ENCODE measurements at regions not wholly inside any gene's neighbourhood (a gene's known extent, or its start where the extent isn't known, plus 50 kb on each side); places are given as distances from the start of the nearest gene placed in this dataset.

GRCh38 chr5:38634568-38635369 lies 78.3 kb upstream of the LIFR start:
- H3K27me3 Mint-ChIP-seq: peaks cover 3% of the 10 kb centered on the region
- no peak overlapping the region for H3K4me3 Mint-ChIP-seq
- H3K4me1 Mint-ChIP-seq (ENCODE audit: low read depth): no peaks in the 10 kb centered on the region
- intact Hi-C loops (cut with micrococcal nuclease): no loop called here
- peaks cover 41% of the 10 kb centered on the region for H3K9me3 Mint-ChIP-seq
- no peak overlapping the region for H3K27ac Mint-ChIP-seq
- H3K36me3 Mint-ChIP-seq (ENCODE audit: low read depth): no peaks in the 10 kb centered on the region

- Mint-ChIP-seq H3K36me3 (ENCODE audit: low read depth) (no peaks in the 10 kb centered on the region), H3K27me3 (peaks cover 5% of the 10 kb centered on the region), H3K27ac (no peak overlapping the region), H3K9me3 (peaks cover 22% of the 10 kb centered on the region), H3K4me1 (ENCODE audit: low read depth) (no peaks in the 10 kb centered on the region), H3K4me3 (no peak overlapping the region)
- intact Hi-C loops (cut with micrococcal nuclease): no loop called here
Measured at GRCh38 chr5:38636626-38637025, 80.2 kb upstream of the LIFR start.

- H3K4me3 Mint-ChIP-seq: no peak overlapping the region
- no peaks in the 10 kb centered on the region for H3K4me1 Mint-ChIP-seq (ENCODE audit: low read depth)
- H3K27ac Mint-ChIP-seq: no peak overlapping the region
- no peaks in the 10 kb centered on the region for H3K36me3 Mint-ChIP-seq (ENCODE audit: low read depth)
- intact Hi-C loops (cut with micrococcal nuclease): no loop called here
- peaks cover 11% of the 10 kb centered on the region for H3K9me3 Mint-ChIP-seq
- peaks cover 8% of the 10 kb centered on the region for H3K27me3 Mint-ChIP-seq
Measured at GRCh38 chr5:38638656-38639055, 82.2 kb upstream of the LIFR start.

DNA sequence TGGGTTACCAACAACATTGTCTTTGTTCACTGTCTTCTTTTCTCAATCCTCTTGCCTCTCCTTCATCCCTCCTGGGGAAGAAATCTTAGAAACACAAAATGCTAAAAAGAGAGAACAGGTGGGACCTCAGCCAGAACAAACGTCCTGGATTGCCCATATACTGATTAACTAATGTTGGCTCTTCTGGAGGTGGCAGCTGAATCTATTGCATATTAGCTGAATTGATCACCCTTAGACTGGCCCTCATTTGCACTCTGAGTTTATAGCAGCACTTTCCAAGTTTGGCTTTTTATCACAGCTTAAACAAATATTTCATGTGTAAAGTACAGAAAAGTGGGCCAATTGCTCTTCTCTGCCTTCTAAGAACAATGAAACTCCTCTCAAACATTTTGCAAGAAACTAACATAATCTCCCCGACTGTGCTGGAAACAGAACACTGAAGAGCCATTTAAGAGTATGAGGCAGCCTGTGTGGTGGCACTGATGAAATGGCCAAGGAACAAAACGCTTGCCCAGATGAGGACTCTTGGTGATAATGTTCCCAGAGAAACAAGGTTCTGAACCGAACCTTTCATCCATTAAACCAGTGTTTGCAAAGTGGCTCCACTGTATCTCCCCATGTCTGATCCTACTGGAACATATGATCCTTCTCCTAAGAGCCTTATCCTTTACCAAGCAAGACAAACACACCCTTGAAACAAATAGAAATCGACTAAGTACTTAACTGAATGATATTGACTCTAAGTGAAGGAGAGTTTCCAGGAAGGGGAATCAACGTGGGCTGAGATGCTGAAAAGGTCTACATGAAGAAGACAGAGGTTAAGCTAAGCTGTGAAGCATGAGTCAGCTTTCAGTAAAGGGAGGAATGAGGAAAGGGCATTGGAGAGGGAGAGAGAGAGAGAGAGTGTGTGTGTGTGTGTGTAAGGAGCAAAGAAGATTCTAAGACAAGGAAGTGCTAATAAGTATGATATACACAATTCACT lies 83.2 kb upstream of the LIFR start:
- peaks cover 16% of the 10 kb centered on the region for H3K9me3 Mint-ChIP-seq
- intact Hi-C loops (cut with micrococcal nuclease): no loop called here
- peaks cover 9% of the 10 kb centered on the region for H3K27me3 Mint-ChIP-seq
- H3K27ac Mint-ChIP-seq: no peak overlapping the region
- no peaks in the 10 kb centered on the region for H3K36me3 Mint-ChIP-seq (ENCODE audit: low read depth)
- no peak overlapping the region for H3K4me3 Mint-ChIP-seq
- H3K4me1 Mint-ChIP-seq (ENCODE audit: low read depth): no peaks in the 10 kb centered on the region

- no peak overlapping the region for H3K4me3 Mint-ChIP-seq
Measured at GRCh38 chr5:38641003-38641402, 84.6 kb upstream of the LIFR start.

DNA sequence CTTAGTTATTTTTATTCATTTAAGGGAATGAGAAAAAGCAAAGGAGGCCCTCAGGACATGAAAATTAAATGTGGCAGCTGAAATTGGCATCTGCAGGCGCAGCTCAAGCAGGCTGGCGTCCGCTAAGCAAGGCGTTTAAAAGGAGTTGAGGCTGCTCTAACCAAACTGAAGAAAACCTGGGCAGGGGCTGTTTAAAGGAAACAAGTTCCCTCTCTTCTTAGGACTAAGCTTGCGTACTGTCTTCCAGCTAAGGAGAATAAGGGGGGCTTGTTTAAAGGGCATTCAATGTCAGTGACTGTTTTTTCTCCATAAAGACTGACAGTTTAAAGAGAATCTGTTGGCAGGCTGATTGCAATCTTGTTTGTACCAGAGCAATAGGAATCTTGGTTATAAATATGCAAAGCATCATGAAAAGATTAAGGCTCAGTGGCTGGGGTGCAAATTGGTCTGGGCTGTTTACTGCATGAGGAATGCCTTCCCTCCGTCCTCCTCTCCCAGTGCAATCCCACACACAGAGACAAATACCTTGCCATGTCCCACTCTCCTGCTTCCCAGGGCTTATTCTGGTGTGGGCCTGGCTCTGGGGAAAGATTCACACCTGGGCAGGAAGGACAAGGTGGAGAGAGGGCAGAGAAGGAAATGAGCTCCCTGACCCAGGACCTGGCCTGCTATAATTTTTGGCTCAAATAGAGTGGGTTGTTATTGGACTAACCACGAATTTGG lies 85.9 kb upstream of the LIFR start:
- H3K36me3 Mint-ChIP-seq (ENCODE audit: low read depth): no peaks in the 10 kb centered on the region
- intact Hi-C loops (cut with micrococcal nuclease): no loop called here
- H3K4me1 Mint-ChIP-seq (ENCODE audit: low read depth): no peaks in the 10 kb centered on the region
- H3K27ac Mint-ChIP-seq: no peak overlapping the region
- no peak overlapping the region for H3K4me3 Mint-ChIP-seq
- H3K27me3 Mint-ChIP-seq: peaks cover 9% of the 10 kb centered on the region
- peaks cover 20% of the 10 kb centered on the region for H3K9me3 Mint-ChIP-seq

More at GRCh38 chr5:38641003-38641402, 84.6 kb upstream of the LIFR start:
- Mint-ChIP-seq H3K27ac (no peak overlapping the region), H3K36me3 (ENCODE audit: low read depth) (no peaks in the 10 kb centered on the region), H3K9me3 (peaks cover 20% of the 10 kb centered on the region), H3K4me1 (ENCODE audit: low read depth) (no peaks in the 10 kb centered on the region), H3K27me3 (peaks cover 9% of the 10 kb centered on the region)
- intact Hi-C loops (cut with micrococcal nuclease): no loop called here

DNA sequence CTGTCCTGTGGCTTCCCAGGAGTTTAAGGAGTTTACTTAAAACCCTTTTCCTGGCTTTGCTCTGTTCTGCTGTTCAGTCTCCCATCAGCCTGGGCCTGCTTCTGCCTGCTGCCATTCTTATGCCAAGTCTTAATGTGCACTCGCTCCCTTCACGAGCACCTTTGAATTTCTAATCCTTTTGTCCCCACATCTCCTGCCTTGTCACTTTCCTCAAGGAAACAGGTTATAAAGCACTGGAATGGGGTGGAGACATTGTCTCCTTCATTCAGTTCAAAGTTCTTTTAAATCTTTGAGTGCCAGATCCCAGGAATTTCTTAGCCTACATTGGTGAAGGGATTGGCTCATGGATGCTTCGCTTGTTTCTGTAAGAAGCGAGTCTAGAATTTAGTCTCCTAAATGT lies 87.2 kb upstream of the LIFR start:
- no peak overlapping the region for H3K27ac Mint-ChIP-seq
- H3K4me3 Mint-ChIP-seq: no peak overlapping the region
- no peaks in the 10 kb centered on the region for H3K36me3 Mint-ChIP-seq (ENCODE audit: low read depth)
- intact Hi-C loops (cut with micrococcal nuclease): no loop called here
- H3K27me3 Mint-ChIP-seq: peaks cover 7% of the 10 kb centered on the region
- H3K9me3 Mint-ChIP-seq: peaks cover 20% of the 10 kb centered on the region
- no peaks in the 10 kb centered on the region for H3K4me1 Mint-ChIP-seq (ENCODE audit: low read depth)

- no peak overlapping the region for H3K27ac Mint-ChIP-seq
- peaks cover 30% of the 10 kb centered on the region for H3K9me3 Mint-ChIP-seq
- peaks cover 5% of the 10 kb centered on the region for H3K4me1 Mint-ChIP-seq (ENCODE audit: low read depth)
- H3K36me3 Mint-ChIP-seq (ENCODE audit: low read depth): no peaks in the 10 kb centered on the region
- no peak overlapping the region for H3K4me3 Mint-ChIP-seq
- intact Hi-C loops (cut with micrococcal nuclease): no loop called here
- H3K27me3 Mint-ChIP-seq: peaks cover 15% of the 10 kb centered on the region
Measured at GRCh38 chr5:38645508-38645907, 89.1 kb upstream of the LIFR start.

- intact Hi-C loops (cut with micrococcal nuclease): no loop called here
- H3K27ac Mint-ChIP-seq: no peak overlapping the region
- H3K36me3 Mint-ChIP-seq (ENCODE audit: low read depth): no peaks in the 10 kb centered on the region
- peaks cover 9% of the 10 kb centered on the region for H3K4me1 Mint-ChIP-seq (ENCODE audit: low read depth)
- no peak overlapping the region for H3K4me3 Mint-ChIP-seq
- peaks cover 26% of the 10 kb centered on the region for H3K9me3 Mint-ChIP-seq
- H3K27me3 Mint-ChIP-seq: peaks cover 16% of the 10 kb centered on the region
Measured at GRCh38 chr5:38648703-38649291, 92.4 kb upstream of the LIFR start.

- H3K36me3 Mint-ChIP-seq (ENCODE audit: low read depth): no peaks in the 10 kb centered on the region
- H3K27me3 Mint-ChIP-seq: peaks cover 14% of the 10 kb centered on the region
- H3K4me1 Mint-ChIP-seq (ENCODE audit: low read depth): peaks cover 9% of the 10 kb centered on the region
- intact Hi-C loops (cut with micrococcal nuclease): no loop called here
- H3K4me3 Mint-ChIP-seq: no peak overlapping the region
- peaks cover 13% of the 10 kb centered on the region for H3K9me3 Mint-ChIP-seq
- H3K27ac Mint-ChIP-seq: no peak overlapping the region
Measured at GRCh38 chr5:38650540-38650939, 94.1 kb upstream of the LIFR start.

DNA sequence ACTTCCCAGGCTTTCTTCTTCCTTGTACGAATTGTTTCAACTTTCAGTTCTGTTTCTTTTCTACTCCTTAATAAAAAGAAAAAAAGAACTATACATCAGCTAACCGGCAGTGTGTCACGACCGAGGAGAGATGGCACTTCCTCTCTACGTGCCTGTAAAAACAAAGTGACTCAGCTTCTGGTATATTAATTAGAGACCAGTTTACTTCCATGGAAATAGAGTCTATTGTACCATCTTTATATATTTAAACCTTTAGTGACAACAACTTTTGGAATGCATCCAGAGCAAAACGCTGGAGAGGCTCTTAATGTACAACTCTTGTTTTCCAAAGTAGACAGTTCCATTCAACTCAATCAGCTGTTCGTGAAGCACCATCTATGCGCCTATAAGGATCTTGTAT lies 94.5 kb upstream of the LIFR start:
- peaks cover 14% of the 10 kb centered on the region for H3K27me3 Mint-ChIP-seq
- peaks cover 13% of the 10 kb centered on the region for H3K9me3 Mint-ChIP-seq
- H3K4me1 Mint-ChIP-seq (ENCODE audit: low read depth): peaks cover 9% of the 10 kb centered on the region
- no peak overlapping the region for H3K27ac Mint-ChIP-seq
- intact Hi-C loops (cut with micrococcal nuclease): no loop called here
- H3K36me3 Mint-ChIP-seq (ENCODE audit: low read depth): no peaks in the 10 kb centered on the region
- no peak overlapping the region for H3K4me3 Mint-ChIP-seq

DNA sequence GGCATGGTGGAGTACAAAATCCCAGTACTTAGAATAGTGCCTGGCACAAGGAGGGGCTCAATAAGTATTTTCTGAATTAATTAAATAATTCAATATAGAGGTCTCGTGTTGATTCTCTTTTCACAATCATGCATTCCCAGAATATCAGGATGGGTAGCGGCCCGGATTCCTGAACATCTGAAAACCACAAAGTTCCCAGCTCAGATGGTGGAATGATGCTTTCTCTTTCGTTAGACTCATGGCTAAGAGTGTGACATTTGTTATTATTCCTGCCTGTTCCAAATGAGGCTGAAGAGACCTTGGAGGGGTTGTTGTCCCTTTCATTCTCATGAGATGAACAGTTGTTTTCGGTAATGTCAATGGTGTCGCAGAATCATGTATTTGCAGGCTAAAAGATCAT lies 95.4 kb upstream of the LIFR start:
- H3K27me3 Mint-ChIP-seq: peaks cover 14% of the 10 kb centered on the region
- H3K9me3 Mint-ChIP-seq: peaks cover 13% of the 10 kb centered on the region
- H3K36me3 Mint-ChIP-seq (ENCODE audit: low read depth): no peaks in the 10 kb centered on the region
- no peak overlapping the region for H3K4me3 Mint-ChIP-seq
- H3K27ac Mint-ChIP-seq: no peak overlapping the region
- intact Hi-C loops (cut with micrococcal nuclease): no loop called here
- H3K4me1 Mint-ChIP-seq (ENCODE audit: low read depth): peaks cover 9% of the 10 kb centered on the region

DNA sequence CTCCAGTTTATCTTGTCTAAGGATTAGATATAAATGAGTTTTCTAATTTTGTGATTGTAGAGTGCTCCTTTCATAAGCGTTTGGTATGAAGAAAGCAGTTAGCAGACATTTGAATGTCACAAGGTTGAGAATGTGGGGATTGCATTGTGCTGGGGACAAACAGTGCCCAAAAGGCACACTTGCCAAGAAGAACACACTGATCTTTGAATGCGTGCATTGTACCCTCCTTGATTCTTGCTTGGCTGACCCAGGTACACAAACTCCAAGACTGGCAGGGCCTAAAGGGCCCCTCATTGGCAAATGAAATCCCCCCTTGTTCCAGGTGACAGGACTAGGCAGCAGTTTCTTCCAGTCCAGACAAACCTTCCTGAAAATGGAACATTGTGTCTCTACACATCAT lies 96.9 kb upstream of the LIFR start:
- H3K27me3 Mint-ChIP-seq: peaks cover 14% of the 10 kb centered on the region
- peaks cover 9% of the 10 kb centered on the region for H3K4me1 Mint-ChIP-seq (ENCODE audit: low read depth)
- intact Hi-C loops (cut with micrococcal nuclease): no loop called here
- no peaks in the 10 kb centered on the region for H3K36me3 Mint-ChIP-seq (ENCODE audit: low read depth)
- H3K27ac Mint-ChIP-seq: no peak overlapping the region
- H3K4me3 Mint-ChIP-seq: no peak overlapping the region
- peaks cover 13% of the 10 kb centered on the region for H3K9me3 Mint-ChIP-seq

All from dendritic cell treated with granulocyte-macrophage colony-stimulating factor and Interleukin-4, amounts not matched to agents 40 ng/mL and 50 ng/mL, for 4 days (primary cell).